ENCODE measurements at regions not wholly inside any gene's neighbourhood (a gene's known extent, or its start where the extent isn't known, plus 50 kb on each side); places are given as distances from the start of the nearest gene placed in this dataset.

GRCh38 chrX:139141370-139141769, 389.2 kb upstream of the F9 start:
- DNase-seq (ENCODE audit: low read depth, low spot score) = no peak

GRCh38 chrX:139134316-139134715, 396.2 kb upstream of the F9 start:
- TF ChIP-seq EZH2 (IDR thresholded peaks at IDR 0.05) (no peak), FOXP2 (optimal IDR thresholded peaks at IDR 0.05; ENCODE audit: control extremely low read depth, extremely low read length, insufficient read depth) (no peak), POLR2AphosphoS5 (IDR thresholded peaks at IDR 0.05; ENCODE audit: borderline replicate concordance, low read depth, low read length) (no peak)
- no peak overlapping the region for H3K4me3 ChIP-seq

More at GRCh38 chrX:139141370-139141769, 389.2 kb upstream of the F9 start:
- Histone ChIP-seq H3K27ac (no peak overlapping the region), H3K9ac (ENCODE audit: insufficient read length) (no peak overlapping the region), H3K9me3 (ENCODE audit: low read depth, low read length) (no peaks in the 10 kb centered on the region), H3K4me3 (no peak overlapping the region), H3K36me3 (ENCODE audit: insufficient read depth, low read length) (no peaks in the 10 kb centered on the region)
- no peak for TF ChIP-seq POLR2AphosphoS5 (IDR thresholded peaks at IDR 0.05; ENCODE audit: borderline replicate concordance, low read depth, low read length)
- TF ChIP-seq EZH2 (IDR thresholded peaks at IDR 0.05) = no peak
- TF ChIP-seq FOXP2 (optimal IDR thresholded peaks at IDR 0.05; ENCODE audit: control extremely low read depth, extremely low read length, insufficient read depth) = no peak

GRCh38 chrX:139126493-139126892, 404.0 kb upstream of the F9 start:
- no peak overlapping the region for H3K4me3 ChIP-seq
- no peak overlapping the region for H3K9ac ChIP-seq (ENCODE audit: insufficient read length)
- no peaks in the 10 kb centered on the region for H3K9me3 ChIP-seq (ENCODE audit: low read depth, low read length)
- no peak overlapping the region for H3K27ac ChIP-seq
- peak; percentile 5 for DNase-seq (ENCODE audit: low read depth, low spot score)
- H3K36me3 ChIP-seq (ENCODE audit: insufficient read depth, low read length) = no peaks in the 10 kb centered on the region
- TF ChIP-seq EZH2 (IDR thresholded peaks at IDR 0.05) = no peak
- TF ChIP-seq POLR2AphosphoS5 (IDR thresholded peaks at IDR 0.05; ENCODE audit: borderline replicate concordance, low read depth, low read length) = no peak
- TF ChIP-seq FOXP2 (optimal IDR thresholded peaks at IDR 0.05; ENCODE audit: control extremely low read depth, extremely low read length, insufficient read depth) = no peak

More at GRCh38 chrX:139134316-139134715, 396.2 kb upstream of the F9 start:
- DNase-seq (ENCODE audit: low read depth, low spot score) = no peak
- Histone ChIP-seq H3K9ac (ENCODE audit: insufficient read length) (no peak overlapping the region), H3K27ac (no peak overlapping the region), H3K36me3 (ENCODE audit: insufficient read depth, low read length) (no peaks in the 10 kb centered on the region), H3K9me3 (ENCODE audit: low read depth, low read length) (no peaks in the 10 kb centered on the region)

- H3K27ac ChIP-seq = no peak overlapping the region
- no peaks in the 10 kb centered on the region for H3K36me3 ChIP-seq (ENCODE audit: insufficient read depth, low read length)
- TF ChIP-seq POLR2AphosphoS5 (IDR thresholded peaks at IDR 0.05; ENCODE audit: borderline replicate concordance, low read depth, low read length) (no peak), EZH2 (IDR thresholded peaks at IDR 0.05) (no peak), FOXP2 (optimal IDR thresholded peaks at IDR 0.05; ENCODE audit: control extremely low read depth, extremely low read length, insufficient read depth) (no peak)
- H3K9ac ChIP-seq (ENCODE audit: insufficient read length) = no peak overlapping the region
- H3K4me3 ChIP-seq = no peak overlapping the region
- H3K9me3 ChIP-seq (ENCODE audit: low read depth, low read length) = no peaks in the 10 kb centered on the region
- DNase-seq (ENCODE audit: low read depth, low spot score) = no peak
Observed at GRCh38 chrX:139125916-139126315, 404.6 kb upstream of the F9 start.

- H3K9me3 ChIP-seq (ENCODE audit: low read depth, low read length) = no peaks in the 10 kb centered on the region
- DNase-seq (ENCODE audit: low read depth, low spot score) = no peak
Observed at GRCh38 chrX:139121616-139122286, 408.8 kb upstream of the F9 start.

GRCh38 chrX:139120760-139121159, 409.2 kb upstream of the FGF13 start:
- TF ChIP-seq EZH2 (IDR thresholded peaks at IDR 0.05) (no peak), FOXP2 (optimal IDR thresholded peaks at IDR 0.05; ENCODE audit: control extremely low read depth, extremely low read length, insufficient read depth) (no peak), POLR2AphosphoS5 (IDR thresholded peaks at IDR 0.05; ENCODE audit: borderline replicate concordance, low read depth, low read length) (no peak)
- Histone ChIP-seq H3K36me3 (ENCODE audit: insufficient read depth, low read length) (no peaks in the 10 kb centered on the region), H3K4me3 (no peak overlapping the region), H3K9ac (ENCODE audit: insufficient read length) (no peak overlapping the region), H3K9me3 (ENCODE audit: low read depth, low read length) (no peaks in the 10 kb centered on the region), H3K27ac (no peak overlapping the region)
- DNase-seq (ENCODE audit: low read depth, low spot score) = no peak

More at GRCh38 chrX:139121616-139122286, 408.8 kb upstream of the F9 start:
- no peak overlapping the region for H3K4me3 ChIP-seq
- TF ChIP-seq FOXP2 (optimal IDR thresholded peaks at IDR 0.05; ENCODE audit: control extremely low read depth, extremely low read length, insufficient read depth) = no peak
- no peak for TF ChIP-seq EZH2 (IDR thresholded peaks at IDR 0.05)
- TF ChIP-seq POLR2AphosphoS5 (IDR thresholded peaks at IDR 0.05; ENCODE audit: borderline replicate concordance, low read depth, low read length) = no peak
- H3K9ac ChIP-seq (ENCODE audit: insufficient read length) = no peak overlapping the region
- H3K36me3 ChIP-seq (ENCODE audit: insufficient read depth, low read length) = no peaks in the 10 kb centered on the region
- no peak overlapping the region for H3K27ac ChIP-seq

GRCh38 chrX:139113708-139114107, 402.2 kb upstream of the FGF13 start:
- TF ChIP-seq POLR2AphosphoS5 (IDR thresholded peaks at IDR 0.05; ENCODE audit: borderline replicate concordance, low read depth, low read length) = no peak
- TF ChIP-seq EZH2 (IDR thresholded peaks at IDR 0.05) = no peak
- no peak for TF ChIP-seq FOXP2 (optimal IDR thresholded peaks at IDR 0.05; ENCODE audit: control extremely low read depth, extremely low read length, insufficient read depth)
- H3K4me3 ChIP-seq = no peak overlapping the region
- H3K27ac ChIP-seq = peak overlapping the region; percentile 36; the same call in 1 of the 2 replicates
- DNase-seq (ENCODE audit: low read depth, low spot score) = no peak
- no peaks in the 10 kb centered on the region for H3K36me3 ChIP-seq (ENCODE audit: insufficient read depth, low read length)
- H3K9me3 ChIP-seq (ENCODE audit: low read depth, low read length) = no peaks in the 10 kb centered on the region
- H3K9ac ChIP-seq (ENCODE audit: insufficient read length) = no peak overlapping the region

GRCh38 chrX:139112432-139112831, 400.9 kb upstream of the FGF13 start:
- H3K36me3 ChIP-seq (ENCODE audit: insufficient read depth, low read length) = no peaks in the 10 kb centered on the region
- TF ChIP-seq FOXP2 (optimal IDR thresholded peaks at IDR 0.05; ENCODE audit: control extremely low read depth, extremely low read length, insufficient read depth) (no peak), EZH2 (IDR thresholded peaks at IDR 0.05) (no peak), POLR2AphosphoS5 (IDR thresholded peaks at IDR 0.05; ENCODE audit: borderline replicate concordance, low read depth, low read length) (no peak)
- H3K4me3 ChIP-seq = no peak overlapping the region
- no peak overlapping the region for H3K27ac ChIP-seq
- H3K9ac ChIP-seq (ENCODE audit: insufficient read length) = no peak overlapping the region
- H3K9me3 ChIP-seq (ENCODE audit: low read depth, low read length) = no peaks in the 10 kb centered on the region
- no peak for DNase-seq (ENCODE audit: low read depth, low spot score)

Measured in SK-N-MC (cell line).